ENCODE measurements at regions not wholly inside any gene's neighbourhood (a gene's known extent, or its start where the extent isn't known, plus 50 kb on each side); places are given as distances from the start of the nearest gene placed in this dataset.

- TF ChIP-seq CREB1 (IDR thresholded peaks at IDR 0.05; ENCODE audit: low read depth), result no peak
- no peak for TF ChIP-seq EP300 (IDR thresholded peaks at IDR 0.05; ENCODE audit: borderline replicate concordance)
- TF ChIP-seq MAX (IDR thresholded peaks at IDR 0.05), result no peak
- no peak for TF ChIP-seq YY1 (IDR thresholded peaks at IDR 0.05; ENCODE audit: low read depth)
- no peak for TF ChIP-seq TAF1 (IDR thresholded peaks at IDR 0.05; ENCODE audit: low read depth)
- TF ChIP-seq RAD21 (IDR thresholded peaks at IDR 0.05; ENCODE audit: low read depth), result no peak
- no peak for TF ChIP-seq USF1 (IDR thresholded peaks at IDR 0.05)
- TF ChIP-seq REST (IDR thresholded peaks at IDR 0.05; ENCODE audit: low read depth), result no peak
- no peak for TF ChIP-seq FOXM1 (IDR thresholded peaks at IDR 0.05; ENCODE audit: borderline replicate concordance, low read depth)
Observed at GRCh38 chr17:83145358-83145738, 65.9 kb downstream of the METRNL start.
